HG03469 (cell line): ENCODE measurements at regions not wholly inside any gene's neighbourhood (a gene's known extent, or its start where the extent isn't known, plus 50 kb on each side); places are given as distances from the start of the nearest gene placed in this dataset.
"Not testable (repeated sequence)": the region's sequence is repeated elsewhere in the genome, so short reads cannot be mapped to it uniquely, and the experiment has no call there.

ENCODE experiments used
- ATAC-seq: cut with Tn5 transposase; IDR thresholded peaks from one replicate; pipeline ENCODE4 v1.9.1; 2021; ENCODE audit warnings: mild to moderate bottlenecking, moderate library complexity, moderate number of reproducible peaks; ENCODE audit not compliant: unreplicated experiment

DNA sequence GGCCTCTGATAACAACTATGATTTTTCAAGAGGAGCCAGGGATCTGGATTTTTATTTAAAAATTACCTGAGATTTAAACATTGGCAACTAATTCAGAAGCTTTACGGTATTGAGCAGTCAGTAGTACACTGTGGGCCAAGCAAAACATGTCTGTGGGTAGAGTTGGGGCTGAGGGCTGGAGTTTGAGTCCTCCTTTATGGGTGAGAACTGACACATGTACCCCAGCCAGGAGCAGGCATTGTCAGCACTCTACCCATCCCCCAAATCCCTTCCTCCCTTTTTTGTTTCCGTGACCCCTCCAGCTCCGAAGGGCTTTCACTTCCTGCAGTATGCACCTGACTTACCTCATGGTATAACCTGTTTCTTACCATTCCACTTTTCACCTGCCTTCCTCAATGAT lies 131.4 kb downstream of the SNX5 start:
- ATAC-seq = no peak

DNA sequence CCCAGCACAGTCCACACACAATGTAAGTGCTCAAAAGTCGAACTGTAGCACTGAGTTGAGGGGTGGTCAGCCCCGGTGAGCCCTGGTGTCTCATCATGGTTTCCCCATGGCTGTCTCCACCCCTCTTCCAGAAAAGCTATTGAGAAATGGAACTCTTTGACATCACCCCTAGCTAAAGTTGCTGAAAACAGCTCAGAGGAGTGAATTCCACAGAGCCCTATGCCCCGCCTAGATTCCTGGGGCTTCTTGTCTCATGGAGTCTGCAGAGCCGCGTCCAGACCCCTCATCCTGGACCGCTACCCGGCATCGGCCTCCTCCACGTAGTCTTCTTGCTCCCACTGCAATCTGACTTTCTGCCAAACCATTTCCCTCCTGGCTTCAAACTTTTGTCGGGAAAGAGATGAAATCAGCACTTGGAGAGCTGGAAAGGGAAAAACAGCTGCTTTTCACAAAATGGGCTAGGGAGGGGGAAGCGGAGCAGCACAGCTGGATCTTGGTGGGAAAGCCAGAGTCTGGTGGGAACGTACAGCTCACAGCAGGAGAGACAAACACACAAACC lies 132.2 kb downstream of the SNX5 start:
- ATAC-seq = no peak

- ATAC-seq = no peak
Observed at GRCh38 chr20:17835934-17836300, 132.7 kb downstream of the SNX5 start.

DNA sequence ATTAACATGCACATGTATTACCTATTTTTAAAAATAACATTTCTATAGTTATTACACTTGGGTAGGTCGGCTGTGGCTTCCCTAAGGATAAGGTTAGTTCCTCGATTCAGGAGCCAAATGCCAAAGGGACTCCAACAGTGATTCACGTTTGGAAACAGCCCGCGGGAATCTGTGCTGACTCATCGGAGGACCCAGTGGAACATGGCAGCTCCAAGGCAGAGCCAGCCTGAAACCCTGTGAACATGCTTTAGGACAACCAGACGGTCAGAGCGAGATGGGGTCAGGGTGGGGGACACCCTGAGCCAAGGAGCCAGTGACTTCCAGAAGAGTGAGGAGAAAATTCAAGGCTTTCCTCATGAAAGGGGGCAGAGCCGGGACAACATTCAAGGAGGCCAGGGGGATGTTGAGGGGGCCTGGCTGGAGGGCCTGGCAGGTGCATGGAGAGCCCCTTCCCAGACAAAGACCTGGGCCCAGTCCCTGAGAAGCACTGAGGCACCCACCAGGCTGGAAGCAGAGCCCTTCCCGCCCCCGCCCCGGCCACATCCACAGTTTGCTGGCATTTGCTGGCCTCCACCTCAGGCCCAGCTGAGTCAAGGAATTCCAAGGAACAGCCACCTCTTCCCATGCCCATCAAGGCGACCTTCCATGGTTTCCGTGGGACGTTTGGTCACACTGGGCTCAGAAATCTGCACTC lies 133.2 kb downstream of the SNX5 start:
- ATAC-seq = no peak

GRCh38 chr20:17834804-17835203 lies 133.8 kb downstream of the SNX5 start:
- no peak for ATAC-seq

GRCh38 chr20:17833036-17833674 lies 133.4 kb downstream of the BANF2 start:
- ATAC-seq = no peak

GRCh38 chr20:17832236-17832915 lies 132.6 kb downstream of the BANF2 start:
- no peak for ATAC-seq

GRCh38 chr20:17828598-17829144 lies 128.9 kb downstream of the BANF2 start:
- no peak for ATAC-seq

GRCh38 chr20:17827759-17828559 lies 128.2 kb downstream of the BANF2 start:
- ATAC-seq = no peak

- no peak for ATAC-seq
Observed at GRCh38 chr20:17827079-17827478, 127.3 kb downstream of the BANF2 start.

DNA sequence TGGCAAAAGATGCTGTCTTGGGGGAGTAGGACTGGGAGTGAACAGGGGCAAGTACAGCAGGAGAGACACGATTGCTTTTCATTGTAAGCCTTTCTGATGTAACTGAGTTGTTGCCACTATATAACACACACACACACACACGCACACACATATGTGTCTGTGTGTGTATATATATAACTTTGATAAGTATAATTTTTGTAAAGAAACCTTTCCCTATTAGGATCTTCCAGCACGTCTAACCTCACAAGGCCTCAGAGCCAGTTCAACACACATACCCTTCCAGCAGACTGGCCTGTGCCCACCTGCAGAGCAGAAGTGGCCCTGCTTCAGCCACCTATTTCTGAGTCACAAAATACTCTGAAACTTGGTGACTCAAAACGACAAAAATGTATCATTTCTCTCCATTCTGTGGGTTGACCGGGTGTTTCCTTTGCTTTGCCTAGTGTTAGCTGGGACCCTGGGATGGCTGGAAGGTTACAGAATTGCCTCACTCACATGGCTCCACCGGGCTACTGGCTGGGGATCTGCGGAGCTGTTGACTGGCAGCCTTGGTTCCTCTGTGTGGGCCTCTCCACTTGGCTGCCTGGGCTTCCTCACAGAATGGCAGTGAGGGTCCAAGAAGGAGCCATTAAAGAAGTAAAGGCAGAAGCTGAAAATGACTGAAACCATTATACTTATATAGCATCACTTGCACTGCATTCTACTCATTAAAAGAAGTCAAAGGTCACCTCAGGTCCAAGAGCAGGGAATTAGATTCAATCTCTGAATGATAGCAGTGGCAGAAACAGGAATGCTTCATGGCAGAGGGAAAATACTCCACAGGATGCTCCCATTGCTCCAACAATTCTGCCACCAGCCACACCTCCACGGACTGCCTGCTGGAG lies 126.4 kb downstream of the BANF2 start:
- peak; percentile 92 for ATAC-seq

DNA sequence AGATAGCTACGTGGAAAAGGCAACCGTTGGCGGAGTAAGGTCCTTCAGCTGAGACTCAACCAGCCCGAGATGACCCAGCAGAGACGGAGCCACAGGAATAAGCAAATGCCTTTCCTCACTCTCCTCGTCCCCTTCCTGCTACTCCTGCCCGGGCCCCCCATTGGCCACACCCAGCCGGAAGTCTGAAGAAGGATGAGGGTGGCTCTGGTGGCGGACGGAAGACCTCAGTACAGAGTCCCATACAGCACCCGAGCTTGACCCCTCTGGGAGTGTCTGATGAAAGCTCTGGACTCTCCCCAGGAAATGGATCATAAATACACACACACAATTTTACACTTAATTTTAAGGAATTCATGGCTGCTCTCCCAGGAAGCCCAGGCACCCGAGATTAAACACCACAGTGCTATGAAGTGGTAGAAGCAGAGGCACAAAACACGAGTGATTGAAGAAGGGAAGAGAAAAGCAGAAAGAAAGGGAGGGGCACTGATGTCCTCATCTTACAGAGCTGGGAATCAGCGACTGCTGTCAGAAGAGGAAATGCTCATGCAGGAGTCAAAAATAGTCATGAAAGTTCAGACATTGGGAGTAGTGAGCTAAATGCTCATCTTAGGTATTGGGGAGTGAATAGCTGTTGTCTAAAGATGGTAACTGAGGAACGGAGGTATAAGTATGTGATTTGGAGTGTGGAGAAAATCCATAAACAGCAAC lies 125.6 kb downstream of the BANF2 start:
- no peak for ATAC-seq

GRCh38 chr20:17824676-17825251 lies 125.0 kb downstream of the BANF2 start:
- no peak for ATAC-seq

- no peak for ATAC-seq
Observed at GRCh38 chr20:17823409-17824144, 123.8 kb downstream of the BANF2 start.

GRCh38 chr20:17822540-17823408 lies 123.0 kb downstream of the BANF2 start:
- ATAC-seq = no peak

DNA sequence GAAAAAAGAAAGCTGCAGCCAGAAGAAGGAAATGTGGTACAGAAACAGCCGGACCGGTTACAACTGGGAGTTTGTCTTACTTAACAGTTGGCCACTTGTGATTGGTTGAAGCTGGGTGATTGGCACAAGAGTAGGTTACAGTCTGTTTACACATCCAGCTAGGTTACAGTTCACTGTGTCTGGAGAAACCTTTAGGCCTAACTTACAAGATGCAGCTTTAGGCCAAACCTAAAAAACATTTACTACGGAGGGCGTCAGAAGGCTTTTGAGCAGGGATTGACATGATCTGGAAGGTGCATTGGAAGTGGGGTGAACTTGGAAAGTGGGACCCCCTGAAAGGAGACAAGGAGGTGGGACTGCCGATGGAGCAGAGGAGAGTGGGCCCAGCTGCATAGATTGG lies 122.3 kb downstream of the BANF2 start:
- no peak for ATAC-seq

GRCh38 chr20:17821606-17822005 lies 121.8 kb downstream of the BANF2 start:
- ATAC-seq = not testable (repeated sequence)
